Cardiac muscle cell (in vitro differentiated cells and primary cell): ENCODE measurements at regions not wholly inside any gene's neighbourhood (a gene's known extent, or its start where the extent isn't known, plus 50 kb on each side); places are given as distances from the start of the nearest gene placed in this dataset.
"Not testable (repeated sequence)": the region's sequence is repeated elsewhere in the genome, so short reads cannot be mapped to it uniquely, and the experiment has no call there.

Experiments used
- DNase-seq, 2 donors: peaks; one replicate each; pipeline versions ENCODE4 v3.0.0 to v3.0.0-alpha.2; 2010 to 2017; ENCODE audit warnings: low read depth in 1 of 2, low spot score in 1 of 2
- H3K27ac ChIP-seq: fragments of 200-600 bp; sonication (generic); 2 replicates; pipeline ENCODE4 v1.5.1; 2016
- H3K27me3 ChIP-seq: fragments of 200-600 bp; sonication (generic); 2 replicates; pipeline ENCODE4 v1.6.0; 2016; ENCODE audit warnings: control low read depth
- H3K36me3 ChIP-seq: fragments of 200-600 bp; sonication (generic); 2 replicates; pipeline ENCODE4 v1.5.1; 2016; ENCODE audit warnings: control low read depth
- H3K4me1 ChIP-seq: fragments of 200-600 bp; sonication (generic); 2 replicates; pipeline ENCODE4 v1.8.1; 2017; ENCODE audit warnings: low read depth, mild to moderate bottlenecking, mixed run types
- H3K4me3 ChIP-seq: fragments of 200-600 bp; sonication (generic); 2 replicates; pipeline ENCODE4 v1.5.1; 2016; ENCODE audit warnings: mild to moderate bottlenecking
- H3K9me3 ChIP-seq: fragments of 200-600 bp; sonication (generic); 2 replicates; pipeline ENCODE4 v1.5.1; 2017; ENCODE audit warnings: low read depth, mild to moderate bottlenecking, control low read depth
- TF ChIP-seq, protein P1 (sequence below): IDR thresholded peaks from 2 replicates; pipeline ENCODE4 v1.5.1; 2012; ENCODE audit warnings: low read depth, mild to moderate bottlenecking, low read length

DNA sequence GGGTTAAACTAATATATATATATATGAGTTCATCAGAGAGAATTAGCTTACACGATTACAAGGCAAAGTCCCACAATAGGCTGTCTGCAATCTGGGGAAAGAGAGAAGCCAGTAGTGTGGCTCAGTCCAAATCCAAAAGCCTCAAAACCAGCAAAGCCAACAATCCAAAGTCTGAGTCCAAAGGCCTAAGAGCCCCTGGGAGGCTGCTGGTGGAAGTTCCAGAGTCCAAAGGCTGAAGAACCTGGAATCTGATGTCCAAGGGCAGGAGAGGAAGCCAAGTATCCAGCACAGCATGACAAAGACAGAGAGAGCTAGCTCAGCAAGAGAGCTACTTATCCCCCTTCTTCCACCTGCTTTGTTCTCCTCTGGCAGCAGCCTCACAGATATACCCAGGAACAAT is 274.7 kb upstream of the ID4 start:
- DNase-seq: no peak
- no peaks in the 10 kb centered on the region for H3K27me3 ChIP-seq

DNA sequence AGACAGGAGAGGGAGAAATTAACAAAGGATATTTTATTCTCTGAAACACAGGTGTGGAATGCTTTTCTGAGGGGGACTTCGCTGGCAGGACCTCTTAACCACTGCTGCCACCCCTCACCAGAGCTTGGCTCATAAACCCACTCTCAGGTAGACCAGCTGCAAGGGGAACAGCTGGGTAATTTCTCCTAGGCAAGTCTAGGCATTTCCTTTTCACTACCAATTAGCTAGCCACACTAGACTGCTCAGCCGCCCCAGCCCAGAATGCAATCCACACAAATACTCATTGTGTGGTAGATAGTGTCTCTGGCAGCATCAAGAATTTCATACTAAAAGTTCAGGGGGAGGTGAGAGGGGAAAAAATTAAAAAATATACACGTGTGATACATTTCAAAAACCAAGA is 267.6 kb upstream of the ID4 start:
- H3K27me3 ChIP-seq: no peaks in the 10 kb centered on the region
- TF ChIP-seq, protein P1, sequence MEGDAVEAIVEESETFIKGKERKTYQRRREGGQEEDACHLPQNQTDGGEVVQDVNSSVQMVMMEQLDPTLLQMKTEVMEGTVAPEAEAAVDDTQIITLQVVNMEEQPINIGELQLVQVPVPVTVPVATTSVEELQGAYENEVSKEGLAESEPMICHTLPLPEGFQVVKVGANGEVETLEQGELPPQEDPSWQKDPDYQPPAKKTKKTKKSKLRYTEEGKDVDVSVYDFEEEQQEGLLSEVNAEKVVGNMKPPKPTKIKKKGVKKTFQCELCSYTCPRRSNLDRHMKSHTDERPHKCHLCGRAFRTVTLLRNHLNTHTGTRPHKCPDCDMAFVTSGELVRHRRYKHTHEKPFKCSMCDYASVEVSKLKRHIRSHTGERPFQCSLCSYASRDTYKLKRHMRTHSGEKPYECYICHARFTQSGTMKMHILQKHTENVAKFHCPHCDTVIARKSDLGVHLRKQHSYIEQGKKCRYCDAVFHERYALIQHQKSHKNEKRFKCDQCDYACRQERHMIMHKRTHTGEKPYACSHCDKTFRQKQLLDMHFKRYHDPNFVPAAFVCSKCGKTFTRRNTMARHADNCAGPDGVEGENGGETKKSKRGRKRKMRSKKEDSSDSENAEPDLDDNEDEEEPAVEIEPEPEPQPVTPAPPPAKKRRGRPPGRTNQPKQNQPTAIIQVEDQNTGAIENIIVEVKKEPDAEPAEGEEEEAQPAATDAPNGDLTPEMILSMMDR: no peak
- DNase-seq: no peak
- H3K27ac ChIP-seq: no peak overlapping the region
- H3K9me3 ChIP-seq: no peaks in the 10 kb centered on the region
- H3K4me3 ChIP-seq: no peak overlapping the region
- H3K36me3 ChIP-seq: no peaks in the 10 kb centered on the region
- no peaks in the 10 kb centered on the region for H3K4me1 ChIP-seq

More for the DNA sequence above, 274.7 kb upstream of the ID4 start:
- Histone ChIP-seq H3K36me3 (no peaks in the 10 kb centered on the region), H3K4me3 (no peak overlapping the region), H3K27ac (no peak overlapping the region), H3K4me1 (no peaks in the 10 kb centered on the region), H3K9me3 (no peaks in the 10 kb centered on the region)
- TF ChIP-seq, protein P1: no peak

DNA sequence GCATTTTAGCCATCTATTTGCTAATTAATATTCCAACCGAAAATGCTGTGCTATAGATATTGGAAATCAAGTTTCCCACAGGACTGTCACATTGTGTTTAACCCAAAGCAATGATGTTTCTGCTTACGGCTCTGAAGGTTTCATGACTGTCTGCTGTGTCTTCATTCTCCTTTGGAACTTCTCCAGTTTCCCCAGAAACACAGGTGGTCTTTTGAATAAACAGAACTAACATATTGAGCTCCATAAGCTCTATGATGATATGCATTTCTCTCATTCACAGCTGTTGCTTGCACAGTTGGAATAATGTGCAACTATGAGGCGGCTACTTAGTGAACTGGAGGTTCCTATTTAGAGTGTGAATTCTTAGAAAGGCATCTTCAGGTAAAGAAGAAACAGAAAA is 266.0 kb upstream of the ID4 start:
- no peak for DNase-seq
- Histone ChIP-seq H3K36me3 (no peaks in the 10 kb centered on the region), H3K4me3 (no peak overlapping the region), H3K27me3 (no peaks in the 10 kb centered on the region), H3K9me3 (no peaks in the 10 kb centered on the region), H3K27ac (no peak overlapping the region), H3K4me1 (no peaks in the 10 kb centered on the region)
- TF ChIP-seq, protein P1: no peak

DNA sequence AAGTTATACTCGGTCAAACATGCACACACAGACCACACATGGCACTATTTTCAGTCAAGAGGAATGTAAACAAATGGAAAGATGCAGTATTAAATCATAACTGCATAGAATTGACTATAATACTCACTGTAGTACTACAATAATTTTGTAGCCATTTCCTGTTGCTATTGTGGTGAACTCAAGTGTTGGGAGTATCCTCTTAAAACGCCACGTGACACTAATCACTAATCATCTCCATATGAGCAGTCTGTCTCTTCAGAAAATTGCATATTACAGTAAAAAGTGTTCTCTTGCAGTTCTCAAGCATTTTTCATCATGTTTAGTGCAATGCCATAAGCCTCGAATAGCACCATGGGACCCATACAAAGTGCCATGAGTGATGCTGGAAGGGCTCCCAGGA is 258.7 kb upstream of the ID4 start:
- H3K27ac ChIP-seq: no peak overlapping the region
- H3K36me3 ChIP-seq: no peaks in the 10 kb centered on the region
- no peak overlapping the region for H3K4me3 ChIP-seq
- no peaks in the 10 kb centered on the region for H3K4me1 ChIP-seq
- TF ChIP-seq, protein P1: no peak
- no peaks in the 10 kb centered on the region for H3K27me3 ChIP-seq
- no peaks in the 10 kb centered on the region for H3K9me3 ChIP-seq
- no peak for DNase-seq

DNA sequence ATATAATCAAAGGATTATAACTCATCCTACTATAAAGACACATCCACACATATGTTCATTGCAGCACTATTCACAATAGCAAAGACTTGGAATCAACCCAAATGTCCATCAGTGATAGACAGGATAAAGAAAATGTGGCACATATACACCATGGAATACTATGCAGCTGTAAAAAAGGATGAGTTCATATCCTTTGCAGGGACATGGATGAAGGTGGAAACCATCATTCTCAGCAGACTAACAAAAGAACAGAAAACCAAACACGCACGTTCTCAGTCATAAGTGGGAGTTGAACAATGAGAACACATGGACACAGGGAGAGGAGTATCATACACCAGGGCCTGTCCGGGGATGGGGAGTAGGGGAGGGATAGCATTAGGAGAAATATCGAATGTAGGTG is 253.0 kb upstream of the ID4 start:
- H3K4me1 ChIP-seq, H3K27me3 ChIP-seq, H3K36me3 ChIP-seq, H3K27ac ChIP-seq, H3K9me3 ChIP-seq, H3K4me3 ChIP-seq, DNase-seq: not testable (repeated sequence)

DNA sequence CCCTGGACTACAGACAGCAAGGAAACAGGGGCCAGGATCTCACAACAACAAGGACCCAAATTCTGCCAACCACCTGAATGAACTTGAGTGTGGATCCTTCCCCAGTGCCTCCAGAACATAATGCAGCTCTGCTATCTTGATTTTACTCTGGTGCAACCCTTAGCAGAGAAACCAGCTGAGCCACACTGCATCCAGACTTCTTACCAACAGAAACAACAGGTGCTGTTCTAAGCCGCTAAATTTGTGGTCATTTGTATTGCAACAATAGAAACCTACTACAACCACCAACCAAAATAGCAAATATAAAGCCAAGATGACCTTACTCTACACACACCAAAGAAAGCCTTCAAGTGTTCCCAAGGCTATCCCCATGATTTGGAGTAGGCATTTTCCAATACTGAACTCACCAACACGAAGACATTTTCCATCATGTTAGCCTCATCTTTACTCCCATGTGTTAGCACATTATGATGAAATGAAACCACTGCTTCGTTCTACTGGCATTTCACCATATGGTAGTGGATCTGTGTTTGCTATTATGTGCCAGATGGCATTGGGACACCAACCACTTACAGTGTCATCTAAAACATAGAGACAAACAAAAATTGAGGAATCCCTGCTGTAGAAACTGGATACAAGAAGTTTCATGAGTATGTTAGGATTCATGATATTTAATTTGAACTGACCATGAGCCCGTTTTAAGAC is 249.8 kb upstream of the ID4 start:
- peaks cover 6% of the 10 kb centered on the region for H3K4me1 ChIP-seq

More for the DNA sequence above, 249.8 kb upstream of the ID4 start:
- Histone ChIP-seq H3K36me3 (no peaks in the 10 kb centered on the region), H3K27ac (no peak overlapping the region), H3K9me3 (no peaks in the 10 kb centered on the region), H3K4me3 (no peak overlapping the region), H3K27me3 (no peaks in the 10 kb centered on the region)
- DNase-seq: no peak
- TF ChIP-seq, protein P1: no peak
